ENCODE measurements at regions not wholly inside any gene's neighbourhood (a gene's known extent, or its start where the extent isn't known, plus 50 kb on each side); places are given as distances from the start of the nearest gene placed in this dataset.

DNA sequence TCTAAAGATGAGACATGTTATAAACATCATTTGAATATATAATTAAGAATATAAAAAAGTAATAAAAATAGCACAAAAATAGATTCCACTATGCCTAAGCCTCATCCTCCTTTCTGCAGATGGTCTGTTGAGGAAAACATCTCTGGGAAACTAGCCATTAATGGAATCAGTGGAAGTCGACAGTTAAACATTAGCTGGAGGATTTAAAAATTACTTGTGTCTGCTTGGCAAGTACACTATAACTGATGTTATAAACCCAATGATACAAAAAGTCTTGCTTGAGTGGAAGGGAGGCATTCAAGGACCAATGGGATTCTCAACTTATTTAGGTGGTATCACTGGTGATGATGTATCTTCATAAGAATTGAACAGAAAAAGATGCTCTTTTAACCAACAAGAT is 1598.3 kb downstream of the PCDH18 start:
- no peak overlapping the region for H3K4me3 Mint-ChIP-seq

DNA sequence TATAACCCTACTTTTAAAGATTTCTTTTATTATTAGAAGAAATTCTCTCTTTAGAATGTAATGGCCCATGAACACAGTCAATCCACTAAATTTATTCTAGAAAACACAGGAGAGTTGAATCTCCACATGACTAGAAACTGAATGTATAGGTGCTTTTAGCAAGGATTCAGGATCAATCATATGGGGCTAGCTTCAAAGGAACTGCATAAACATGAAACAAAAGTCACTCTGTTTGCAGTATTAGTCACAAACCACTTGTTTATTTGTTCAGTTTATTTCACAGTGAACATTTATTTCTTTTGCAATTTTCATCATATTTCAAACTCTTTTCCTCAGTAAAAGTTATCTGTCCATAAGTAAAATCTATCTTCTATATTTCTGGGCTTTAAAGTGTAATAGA is 1604.6 kb downstream of the PCDH18 start:
- H3K27ac Mint-ChIP-seq, result no peak overlapping the region
- H3K27me3 Mint-ChIP-seq (ENCODE audit: insufficient read depth, low read depth), result peaks cover 2% of the 10 kb centered on the region
- Histone ChIP-seq H3K27ac (no peak overlapping the region), H3K36me3 (no peaks in the 10 kb centered on the region), H3K4me2 (no peak overlapping the region), H3K27me3 (no peaks in the 10 kb centered on the region), H3K4me1 (peaks cover 11% of the 10 kb centered on the region), H3K9me3 (ENCODE audit: low read depth) (no peaks in the 10 kb centered on the region), H2AFZ (replicated peaks) (no peak overlapping the region), H3K9ac (no peak overlapping the region), H4K20me1 (ENCODE audit: low read depth) (no peaks in the 10 kb centered on the region), H3K79me2 (ENCODE audit: low read depth) (no peaks in the 10 kb centered on the region), H3F3A (ENCODE audit: low read depth) (no peaks in the 10 kb centered on the region), H3K4me3 (no peak overlapping the region)
- peaks cover 5% of the 10 kb centered on the region for H3K9me3 Mint-ChIP-seq
- TF ChIP-seq, protein P1, sequence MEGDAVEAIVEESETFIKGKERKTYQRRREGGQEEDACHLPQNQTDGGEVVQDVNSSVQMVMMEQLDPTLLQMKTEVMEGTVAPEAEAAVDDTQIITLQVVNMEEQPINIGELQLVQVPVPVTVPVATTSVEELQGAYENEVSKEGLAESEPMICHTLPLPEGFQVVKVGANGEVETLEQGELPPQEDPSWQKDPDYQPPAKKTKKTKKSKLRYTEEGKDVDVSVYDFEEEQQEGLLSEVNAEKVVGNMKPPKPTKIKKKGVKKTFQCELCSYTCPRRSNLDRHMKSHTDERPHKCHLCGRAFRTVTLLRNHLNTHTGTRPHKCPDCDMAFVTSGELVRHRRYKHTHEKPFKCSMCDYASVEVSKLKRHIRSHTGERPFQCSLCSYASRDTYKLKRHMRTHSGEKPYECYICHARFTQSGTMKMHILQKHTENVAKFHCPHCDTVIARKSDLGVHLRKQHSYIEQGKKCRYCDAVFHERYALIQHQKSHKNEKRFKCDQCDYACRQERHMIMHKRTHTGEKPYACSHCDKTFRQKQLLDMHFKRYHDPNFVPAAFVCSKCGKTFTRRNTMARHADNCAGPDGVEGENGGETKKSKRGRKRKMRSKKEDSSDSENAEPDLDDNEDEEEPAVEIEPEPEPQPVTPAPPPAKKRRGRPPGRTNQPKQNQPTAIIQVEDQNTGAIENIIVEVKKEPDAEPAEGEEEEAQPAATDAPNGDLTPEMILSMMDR (IDR thresholded peaks at IDR 0.05), result no peak
- TF ChIP-seq EZH2 (IDR thresholded peaks at IDR 0.05) (no peak), EZH2phosphoT487 (IDR thresholded peaks at IDR 0.05) (no peak)
- H3K4me3 Mint-ChIP-seq, result no peak overlapping the region
- H3K4me1 Mint-ChIP-seq, result no peaks in the 10 kb centered on the region
- no peak for DNase-seq (ENCODE audit: low spot score)
- H3K36me3 Mint-ChIP-seq, result no peaks in the 10 kb centered on the region

More for the DNA sequence above, 1598.3 kb downstream of the PCDH18 start:
- TF ChIP-seq EZH2 (IDR thresholded peaks at IDR 0.05) (no peak), EZH2phosphoT487 (IDR thresholded peaks at IDR 0.05) (no peak)
- TF ChIP-seq, protein P1 (IDR thresholded peaks at IDR 0.05), result no peak
- H3K9me3 ChIP-seq (ENCODE audit: low read depth), result no peaks in the 10 kb centered on the region
- peaks cover 5% of the 10 kb centered on the region for H3K9me3 Mint-ChIP-seq
- no peaks in the 10 kb centered on the region for H3K36me3 ChIP-seq
- H4K20me1 ChIP-seq (ENCODE audit: low read depth), result no peaks in the 10 kb centered on the region
- no peak for DNase-seq (ENCODE audit: low spot score)
- no peak overlapping the region for H3K9ac ChIP-seq
- peaks cover 3% of the 10 kb centered on the region for H3K4me1 ChIP-seq
- no peak overlapping the region for H3K4me2 ChIP-seq
- no peak overlapping the region for H3K4me3 ChIP-seq
- H3K27me3 Mint-ChIP-seq (ENCODE audit: insufficient read depth, low read depth), result peaks cover 2% of the 10 kb centered on the region
- H3K27me3 ChIP-seq, result no peaks in the 10 kb centered on the region
- no peaks in the 10 kb centered on the region for H3K79me2 ChIP-seq (ENCODE audit: low read depth)
- H3F3A ChIP-seq (ENCODE audit: low read depth), result no peaks in the 10 kb centered on the region
- H2AFZ ChIP-seq (replicated peaks), result no peak overlapping the region
- H3K36me3 Mint-ChIP-seq, result no peaks in the 10 kb centered on the region
- H3K27ac ChIP-seq, result no peak overlapping the region
- H3K4me1 Mint-ChIP-seq, result no peaks in the 10 kb centered on the region
- H3K27ac Mint-ChIP-seq, result no peak overlapping the region

DNA sequence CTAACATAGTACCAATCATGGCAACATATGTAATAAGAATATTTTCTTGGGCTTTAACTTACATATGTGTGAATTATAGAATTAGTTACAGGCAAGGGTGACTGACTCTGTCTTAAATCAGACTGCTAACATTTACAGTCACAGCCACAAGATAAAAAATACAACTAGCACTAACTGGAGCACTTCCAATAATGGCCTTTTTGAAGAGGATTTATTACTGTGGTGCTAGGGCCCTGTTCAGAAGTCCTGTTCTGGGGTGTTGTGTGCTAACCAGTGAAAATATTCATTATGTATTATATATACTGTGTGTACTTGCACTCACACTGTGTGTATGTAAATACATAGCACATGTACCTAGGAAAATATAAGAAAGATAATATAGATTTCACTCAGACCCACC is 1611.2 kb downstream of the PCDH18 start:
- Histone ChIP-seq H2AFZ (replicated peaks) (no peak overlapping the region), H3K27me3 (no peaks in the 10 kb centered on the region), H3K9me3 (ENCODE audit: low read depth) (no peaks in the 10 kb centered on the region), H3K27ac (no peak overlapping the region), H3K79me2 (ENCODE audit: low read depth) (no peaks in the 10 kb centered on the region), H4K20me1 (ENCODE audit: low read depth) (no peaks in the 10 kb centered on the region), H3K9ac (no peak overlapping the region), H3K4me1 (peaks cover 1% of the 10 kb centered on the region), H3F3A (ENCODE audit: low read depth) (no peaks in the 10 kb centered on the region), H3K4me2 (no peak overlapping the region), H3K36me3 (no peaks in the 10 kb centered on the region), H3K4me3 (no peak overlapping the region)
- H3K27ac Mint-ChIP-seq, result no peak overlapping the region
- no peaks in the 10 kb centered on the region for H3K27me3 Mint-ChIP-seq (ENCODE audit: insufficient read depth, low read depth)
- DNase-seq (ENCODE audit: low spot score), result no peak
- no peaks in the 10 kb centered on the region for H3K4me1 Mint-ChIP-seq
- no peak overlapping the region for H3K4me3 Mint-ChIP-seq
- TF ChIP-seq EZH2 (IDR thresholded peaks at IDR 0.05) (no peak), EZH2phosphoT487 (IDR thresholded peaks at IDR 0.05) (no peak)
- TF ChIP-seq, protein P1 (IDR thresholded peaks at IDR 0.05), result no peak
- no peaks in the 10 kb centered on the region for H3K9me3 Mint-ChIP-seq
- H3K36me3 Mint-ChIP-seq, result no peaks in the 10 kb centered on the region
